Right lobe of liver (tissue), 6 donors: ENCODE measurements at regions not wholly inside any gene's neighbourhood (a gene's known extent, or its start where the extent isn't known, plus 50 kb on each side); places are given as distances from the start of the nearest gene placed in this dataset.

Experiments
- ATAC-seq, 4 donors: fragments of 200-7000 bp; cut with Tn5 transposase; one replicate each; pipeline ENCODE4 v1.9.1; 2020; ENCODE audit warnings: mild to moderate bottlenecking in 4 of 4, moderate library complexity in 4 of 4
- DNase-seq, 3 donors: peaks; one replicate each; pipeline ENCODE4 v3.0.0-alpha.2; 2020
- H3K27ac ChIP-seq, 3 donors: fragments of 200-600 bp; one replicate each; pipeline ENCODE4 v1.8.0; 2022
- H3K27me3 ChIP-seq, 2 donors: fragments of 200-600 bp; one replicate each; pipeline ENCODE4 v1.8.0; 2022
- H3K36me3 ChIP-seq, 4 donors: fragments of 200-600 bp; sonication (generic) in 1 of 4; one replicate each; pipeline versions ENCODE4 v1.5.1 to v1.8.0; 2017 to 2022; ENCODE audit warnings: control low read depth in 1 of 4
- H3K4me1 ChIP-seq, 4 donors: fragments of 200-600 bp; sonication (generic) in 1 of 4; one replicate each; pipeline versions ENCODE4 v1.5.1 to v1.8.0; 2017 to 2022; ENCODE audit warnings: control low read depth in 1 of 4
- H3K4me3 ChIP-seq, 3 donors: fragments of 200-600 bp; one replicate each; pipeline ENCODE4 v1.8.0; 2022
- H3K9me3 ChIP-seq, 4 donors: fragments of 200-600 bp; sonication (generic) in 1 of 4; one replicate each; pipeline versions ENCODE4 v1.5.1 to v1.8.0; 2017 to 2022; ENCODE audit warnings: control low read depth in 1 of 4
- CTCF ChIP-seq, 4 donors: fragments of 200-600 bp in 3 of 4; fragments of 450-650 bp in 1 of 4; IDR thresholded peaks; one replicate each; pipeline versions ENCODE4 v1.5.1 to v1.8.0; 2016 to 2022; ENCODE audit warnings: antibody characterized with exemption in 4 of 4, mild to moderate bottlenecking in 2 of 4
- POLR2A ChIP-seq: fragments of 450-650 bp; IDR thresholded peaks from one replicate; pipeline ENCODE4 v1.6.1; 2017; ENCODE audit warnings: antibody characterized with exemption, mild to moderate bottlenecking
- WGBS: methylation state at CpG from one replicate; pipeline ENCODE4 v1.1.6; 2018; ENCODE audit warnings: low coverage, low lambda C conversion rate; ENCODE audit not compliant: insufficient coverage; ENCODE audit errors: missing lambda C conversion rate; 5-methylcytosine and 5-hydroxymethylcytosine counted together
- intact Hi-C, 2 donors: fragments of 100-400 bp; cut with DNase I; formaldehyde crosslinking; loops; one replicate each; pipeline versions ENCODE4 v1.11.2 to v1.14.1; 2022
- donor health status: DM: no; HTN: yes; CAD: no.
- donor health status: DM: no; HTN: no; CAD: no.
- donor health status: DM: no; HTN: no; CAD: no.
- donor health status: DM: no; HTN: yes; CAD: no.
- donor health status: DM: no; HTN: yes; CAD: no.

- ATAC-seq: no peak
- intact Hi-C loops: no loop called here
Measured at GRCh38 chr1:218804014-218804785, 369.5 kb upstream of the LYPLAL1 start.

GRCh38 chr1:218809061-218809460 is 364.6 kb upstream of the LYPLAL1 start:
- ATAC-seq: no peak
- 61% methylated on average over 3 of the region's 3 CpGs for WGBS
- intact Hi-C loops: no loop called here
- H3K36me3 ChIP-seq: no peaks in the 10 kb centered on the region
- peaks cover 0 to 4% (median under 1%) of the 10 kb centered on the region in 4 donors for H3K4me1 ChIP-seq
- no peak for DNase-seq
- no peak for TF ChIP-seq CTCF (IDR thresholded peaks at IDR 0.05)
- TF ChIP-seq POLR2A: no peak
- no peak overlapping the region for H3K27ac ChIP-seq
- H3K9me3 ChIP-seq: no peaks in the 10 kb centered on the region
- no peaks in the 10 kb centered on the region for H3K27me3 ChIP-seq
- no peak overlapping the region for H3K4me3 ChIP-seq

More at GRCh38 chr1:218804014-218804785, 369.5 kb upstream of the LYPLAL1 start:
- Histone ChIP-seq H3K4me1 (no peaks in the 10 kb centered on the region), H3K4me3 (no peak overlapping the region), H3K9me3 (no peaks in the 10 kb centered on the region), H3K27ac (no peak overlapping the region), H3K36me3 (no peaks in the 10 kb centered on the region), H3K27me3 (no peaks in the 10 kb centered on the region)
- no peak for DNase-seq
- no peak for TF ChIP-seq POLR2A
- TF ChIP-seq CTCF (IDR thresholded peaks at IDR 0.05): no peak

- H3K9me3 ChIP-seq: no peaks in the 10 kb centered on the region
- 94% methylated on average over 1 of the region's 1 CpG for WGBS
- H3K27ac ChIP-seq: no peak overlapping the region
- DNase-seq (no peak), ATAC-seq (no peak)
- H3K4me3 ChIP-seq: no peak overlapping the region
- peaks cover 0 to 4% (median under 1%) of the 10 kb centered on the region in 4 donors for H3K4me1 ChIP-seq
- TF ChIP-seq CTCF (IDR thresholded peaks at IDR 0.05) (no peak), POLR2A (no peak)
- no peaks in the 10 kb centered on the region for H3K36me3 ChIP-seq
- H3K27me3 ChIP-seq: no peaks in the 10 kb centered on the region
- intact Hi-C loops: no loop called here
Measured at GRCh38 chr1:218809625-218810024, 364.1 kb upstream of the LYPLAL1 start.

GRCh38 chr1:218810306-218810705 is 363.4 kb upstream of the LYPLAL1 start:
- no peak for DNase-seq
- H3K4me1 ChIP-seq: peaks cover 0 to 4% (median under 1%) of the 10 kb centered on the region in 4 donors
- H3K36me3 ChIP-seq: no peaks in the 10 kb centered on the region
- WGBS: 82% methylated on average over 3 of the region's 3 CpGs
- no peak overlapping the region for H3K27ac ChIP-seq
- intact Hi-C loops: no loop called here
- no peaks in the 10 kb centered on the region for H3K9me3 ChIP-seq
- no peak overlapping the region for H3K4me3 ChIP-seq
- no peak for ATAC-seq
- no peak for TF ChIP-seq POLR2A
- no peak for TF ChIP-seq CTCF (IDR thresholded peaks at IDR 0.05)
- no peaks in the 10 kb centered on the region for H3K27me3 ChIP-seq
